HEK293 (cell line): ENCODE measurements at regions not wholly inside any gene's neighbourhood (a gene's known extent, or its start where the extent isn't known, plus 50 kb on each side); places are given as distances from the start of the nearest gene placed in this dataset.
A peak's percentile ranks its signal among the peaks of the same experiment; 100 is the strongest.

ENCODE experiments used
- CTCF ChIA-PET: fragments of 350-600 bp; formaldehyde crosslinking; extraction: SDS; loops from one replicate; lab custom pipeline; 2021; ENCODE audit warnings: antibody characterized with exemption; lab: Yijun Ruan, JAX
- POLR2A ChIA-PET: fragments of 300-600 bp; formaldehyde crosslinking; extraction: SDS; loops from one replicate; lab custom pipeline; 2020; ENCODE audit warnings: antibody characterized with exemption, inconsistent platforms; lab: Yijun Ruan, JAX
- H3K27ac ChIP-seq: fragments of 200-500 bp; sonication (Bioruptor generic); 2 replicates; pipeline ENCODE4 v1.5.1; 2014; ENCODE audit warnings: low read depth, low read length, control low read depth, inconsistent platforms; ENCODE audit errors: extremely low read depth
- H3K36me3 ChIP-seq, 2 experiments: fragments of 200-500 bp in 1 of 2; sonication (Bioruptor generic) in 1 of 2; 1 replicate in 1 of 2; 2 replicates in 1 of 2; pipeline ENCODE4 v1.5.1; 2014 to 2017; ENCODE audit warnings: inconsistent platforms in 2 of 2, low read length in 2 of 2; ENCODE audit not compliant: control insufficient read depth in 2 of 2, insufficient read depth in 1 of 2
- H3K4me1 ChIP-seq: fragments of 200-500 bp; sonication (Bioruptor generic); 2 replicates; pipeline ENCODE4 v1.5.1; 2014; ENCODE audit warnings: mild to moderate bottlenecking, low read length, inconsistent platforms; ENCODE audit not compliant: control insufficient read depth, insufficient read depth
- H3K4me3 ChIP-seq: 2 replicates; pipeline ENCODE4 v1.5.1; 2011; ENCODE audit warnings: low read depth, mild to moderate bottlenecking, control low read depth, low read length, moderate library complexity
- H3K9me3 ChIP-seq: fragments of 200-500 bp; sonication (Bioruptor generic); 2 replicates; pipeline ENCODE4 v1.5.1; 2014; ENCODE audit warnings: low read depth, low read length, inconsistent platforms; ENCODE audit not compliant: control insufficient read depth, insufficient read depth
- AEBP2 ChIP-seq: fragments of 450-650 bp; formaldehyde crosslinking; IDR thresholded peaks from 2 replicates; pipeline ENCODE4 v1.5.1; 2016; ENCODE audit warnings: missing biosample characterization, missing genetic modification characterization, borderline replicate concordance
- HIC1 ChIP-seq: fragments of 450-650 bp; formaldehyde crosslinking; IDR thresholded peaks from 2 replicates; pipeline ENCODE4 v1.5.1; 2016; ENCODE audit warnings: missing biosample characterization, missing genetic modification characterization
- PBX3 ChIP-seq: sonication (generic); formaldehyde crosslinking; IDR thresholded peaks from 2 replicates; pipeline ENCODE4 v1.8.1; 2022; ENCODE audit warnings: mild to moderate bottlenecking, moderate library complexity, missing genetic modification reagents
- PRDM1 ChIP-seq: fragments of 450-650 bp; formaldehyde crosslinking; IDR thresholded peaks from 2 replicates; pipeline ENCODE4; 2016; ENCODE audit warnings: missing biosample characterization, missing genetic modification characterization
- SALL2 ChIP-seq: fragments of 450-650 bp; formaldehyde crosslinking; IDR thresholded peaks from 2 replicates; pipeline ENCODE4 v1.5.0; 2017; ENCODE audit warnings: missing biosample characterization, mild to moderate bottlenecking, missing genetic modification characterization, borderline replicate concordance
- YY1 ChIP-seq: fragments of 450-650 bp; formaldehyde crosslinking; IDR thresholded peaks from 2 replicates; pipeline ENCODE4 v1.5.1; 2018; ENCODE audit warnings: missing biosample characterization, missing genetic modification characterization
- YY2 ChIP-seq: fragments of 450-650 bp; formaldehyde crosslinking; IDR thresholded peaks from 2 replicates; pipeline ENCODE4 v1.5.1; 2016; ENCODE audit warnings: missing biosample characterization, missing genetic modification characterization
- ZBTB17 ChIP-seq: fragments of 450-650 bp; formaldehyde crosslinking; IDR thresholded peaks from 2 replicates; pipeline ENCODE4 v1.5.1; 2016; ENCODE audit warnings: missing biosample characterization, missing genetic modification characterization
- ZFP41 ChIP-seq: fragments of 450-650 bp; formaldehyde crosslinking; IDR thresholded peaks from 2 replicates; pipeline ENCODE4 v1.5.1; 2016; ENCODE audit warnings: missing biosample characterization, missing genetic modification characterization, borderline replicate concordance
- ZNF10 ChIP-seq: fragments of 450-650 bp; formaldehyde crosslinking; IDR thresholded peaks from 2 replicates; pipeline ENCODE4 v1.5.1; 2017; ENCODE audit warnings: missing biosample characterization, missing genetic modification characterization
- ZNF133 ChIP-seq: fragments of 450-650 bp; formaldehyde crosslinking; IDR thresholded peaks from 2 replicates; pipeline ENCODE4 v1.5.1; 2016; ENCODE audit warnings: missing biosample characterization, missing genetic modification characterization
- ZNF16 ChIP-seq: fragments of 450-650 bp; formaldehyde crosslinking; IDR thresholded peaks from 2 replicates; pipeline ENCODE4 v1.5.1; 2016; ENCODE audit warnings: low read depth, missing biosample characterization, missing genetic modification characterization
- ZNF214 ChIP-seq: fragments of 450-650 bp; formaldehyde crosslinking; IDR thresholded peaks from 2 replicates; pipeline ENCODE4 v1.5.1; 2017; ENCODE audit warnings: missing biosample characterization, mild to moderate bottlenecking, missing genetic modification characterization, borderline replicate concordance
- ZNF292 ChIP-seq: fragments of 450-650 bp; formaldehyde crosslinking; IDR thresholded peaks from 2 replicates; pipeline ENCODE4 v1.5.1; 2016; ENCODE audit warnings: low read depth, missing biosample characterization, missing genetic modification characterization, borderline replicate concordance
- ZNF366 ChIP-seq: fragments of 450-650 bp; formaldehyde crosslinking; conservative IDR thresholded peaks from 2 replicates; pipeline ENCODE4 v1.5.1; 2016; ENCODE audit warnings: missing biosample characterization, missing genetic modification characterization
- ZNF37A ChIP-seq: fragments of 450-650 bp; IDR thresholded peaks from 2 replicates; pipeline ENCODE4 v1.5.1; 2018; ENCODE audit warnings: missing biosample characterization, missing genetic modification characterization
- ZNF513 ChIP-seq: fragments of 450-650 bp; IDR thresholded peaks from 2 replicates; pipeline ENCODE4 v1.5.1; 2018; ENCODE audit warnings: missing biosample characterization, missing genetic modification characterization
- ZNF518A ChIP-seq: fragments of 450-650 bp; formaldehyde crosslinking; conservative IDR thresholded peaks from 2 replicates; pipeline ENCODE4 v1.5.1; 2016; ENCODE audit warnings: low read depth, missing biosample characterization, missing genetic modification characterization
- ZNF654 ChIP-seq: fragments of 450-650 bp; formaldehyde crosslinking; IDR thresholded peaks from 2 replicates; pipeline ENCODE4 v1.5.1; 2016; ENCODE audit warnings: low read depth, missing biosample characterization, missing genetic modification characterization
- ZNF704 ChIP-seq: fragments of 450-650 bp; formaldehyde crosslinking; IDR thresholded peaks from 2 replicates; pipeline ENCODE4 v1.5.1; 2016; ENCODE audit warnings: missing biosample characterization, missing genetic modification characterization
- ZNF747 ChIP-seq: fragments of 450-650 bp; formaldehyde crosslinking; IDR thresholded peaks from 2 replicates; pipeline ENCODE4 v1.5.1; 2016; ENCODE audit warnings: missing biosample characterization, missing genetic modification characterization
- ZNF843 ChIP-seq: fragments of 450-650 bp; formaldehyde crosslinking; IDR thresholded peaks from 2 replicates; pipeline ENCODE4 v1.5.1; 2016; ENCODE audit warnings: missing biosample characterization, missing genetic modification characterization

GRCh38 chr1:84073266-84073665, 70.8 kb upstream of the PRKACB start:
- H3K9me3 ChIP-seq = no peaks in the 10 kb centered on the region
- ChIA-PET POLR2A (no interaction called here), CTCF (interaction anchor here (0.6 to 0.7 kb wide), 2 partner anchors 141 to 354 kb away, joined by 3 read pairs; no protein-coding TSS in a partner anchor)
- H3K36me3 ChIP-seq = no peaks in the 10 kb centered on the region
- no peak overlapping the region for H3K27ac ChIP-seq
- H3K4me3 ChIP-seq = no peak overlapping the region
- TF ChIP-seq ZNF843 (no peak), ZFP41 (tag by site-specific recombination) (no peak), ZBTB17 (no peak), PBX3 (no peak), ZNF513 (tag by site-specific recombination) (no peak), ZNF292 (tag by site-specific recombination) (no peak), PRDM1 (tag by site-specific recombination) (no peak), ZNF37A (tag by site-specific recombination) (no peak), ZNF654 (tag by site-specific recombination) (no peak)
- no peaks in the 10 kb centered on the region for H3K4me1 ChIP-seq

GRCh38 chr1:84069236-84069845, 70.4 kb upstream of the TTLL7 start:
- Histone ChIP-seq H3K9me3 (no peaks in the 10 kb centered on the region), H3K4me1 (no peaks in the 10 kb centered on the region), H3K36me3 (no peaks in the 10 kb centered on the region), H3K27ac (no peak overlapping the region), H3K4me3 (no peak overlapping the region)
- CTCF ChIA-PET = interaction anchor here (0.7 kb wide), 1 partner anchor 32 kb away, joined by 6 read pairs; no protein-coding TSS in a partner anchor
- POLR2A ChIA-PET = no interaction called here
- TF ChIP-seq ZNF518A (peak; percentile 58), ZNF133 (no peak), ZNF214 (tag by site-specific recombination) (no peak), ZNF10 (tag by site-specific recombination) (no peak), YY2 (tag by site-specific recombination) (no peak), AEBP2 (tag by site-specific recombination) (no peak), ZNF16 (tag by site-specific recombination) (no peak), ZNF366 (tag by site-specific recombination) (no peak), ZNF704 (tag by site-specific recombination) (no peak), ZNF747 (tag by site-specific recombination) (no peak), HIC1 (tag by site-specific recombination) (no peak), YY1 (tag by site-specific recombination) (no peak), SALL2 (no peak)
